Brain microvascular endothelial cell (primary cell): ENCODE measurements at regions not wholly inside any gene's neighbourhood (a gene's known extent, or its start where the extent isn't known, plus 50 kb on each side); places are given as distances from the start of the nearest gene placed in this dataset.
"Not testable (repeated sequence)": the region's sequence is repeated elsewhere in the genome, so short reads cannot be mapped to it uniquely, and the experiment has no call there.

Experiments
- DNase-seq: peaks from one replicate; pipeline ENCODE4 v3.0.0-alpha.2; 2020
- H3K27ac ChIP-seq: fragments of 250-450 bp; sonication (Bioruptor Pico); 2 replicates; pipeline ENCODE4 v1.5.1; 2020; ENCODE audit warnings: mild to moderate bottlenecking, moderate library complexity
- H3K27me3 ChIP-seq: fragments of 250-450 bp; sonication (Bioruptor Pico); replicated peaks from 2 replicates; pipeline ENCODE4 v1.5.1; 2020; ENCODE audit warnings: mild to moderate bottlenecking
- H3K36me3 ChIP-seq: fragments of 250-450 bp; sonication (Bioruptor Pico); replicated peaks from 2 replicates; pipeline ENCODE4 v1.5.1; 2020; ENCODE audit warnings: mild to moderate bottlenecking
- H3K4me3 ChIP-seq: 2 replicates; pipeline ENCODE4 v1.5.1; 2011; ENCODE audit warnings: low read depth, mild to moderate bottlenecking, control low read depth, low read length, moderate library complexity
- CTCF ChIP-seq: IDR thresholded peaks from 2 replicates; pipeline ENCODE4 v1.5.1; 2011; ENCODE audit warnings: low read depth, mild to moderate bottlenecking, moderate library complexity, low read length, control low read depth, inconsistent platforms; ENCODE audit errors: missing control alignments
- in situ Hi-C: cut with HindIII; loops from 2 replicates; pipeline ENCODE4 v1.10.0; 2017; ENCODE audit warnings: low sequenced_read_pairs, low pct_ligation_motif_present

DNA sequence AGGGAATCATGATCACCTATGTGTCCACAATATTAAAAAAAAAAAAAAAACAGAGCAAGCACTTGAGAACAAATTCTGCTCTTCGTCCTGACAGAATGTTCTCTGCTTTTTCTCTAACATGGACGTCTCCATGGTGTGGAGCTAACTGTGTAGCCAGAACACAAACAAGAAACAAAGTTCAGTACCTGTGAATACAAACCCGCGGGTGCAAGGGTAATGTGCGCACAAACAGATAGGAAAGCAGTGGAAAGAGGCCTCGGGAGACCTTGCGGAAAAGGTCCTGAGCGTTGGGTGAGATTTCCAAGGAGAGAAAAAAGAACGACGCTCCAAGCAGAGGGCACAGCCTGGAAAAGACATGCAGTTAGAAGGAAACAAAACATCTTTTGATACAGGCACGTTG, 92.0 kb upstream of the TBL1X start:
- no peak for TF ChIP-seq CTCF
- no peaks in the 10 kb centered on the region for H3K36me3 ChIP-seq
- no peaks in the 10 kb centered on the region for H3K27me3 ChIP-seq
- H3K4me3 ChIP-seq, result no peak overlapping the region
- in situ Hi-C loops, result no loop called here
- DNase-seq, result no peak
- H3K27ac ChIP-seq, result no peak overlapping the region

DNA sequence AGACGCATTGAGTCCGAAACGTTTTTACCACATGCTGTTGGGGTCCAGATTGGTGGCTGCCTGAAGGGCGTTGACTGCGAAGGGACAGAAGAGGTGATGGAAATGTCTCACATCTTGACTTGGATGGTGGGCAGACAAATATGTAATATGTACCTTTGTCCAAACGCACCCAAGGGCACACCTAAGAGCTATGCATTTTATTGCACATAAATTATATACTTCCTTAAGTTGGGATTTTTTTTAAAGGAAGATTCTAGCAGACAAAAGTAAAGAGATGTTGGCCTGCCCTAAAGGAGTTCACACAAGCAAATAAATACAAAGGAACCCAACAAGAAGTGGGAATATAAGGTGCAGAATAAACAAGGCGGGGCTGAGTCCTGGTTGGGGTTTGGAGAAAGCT, 91.1 kb upstream of the TBL1X start:
- in situ Hi-C loops, result no loop called here

GRCh38 chrX:9374555-9374954, 90.3 kb upstream of the TBL1X start:
- Histone ChIP-seq H3K36me3 (no peaks in the 10 kb centered on the region), H3K27ac (no peak overlapping the region), H3K27me3 (no peaks in the 10 kb centered on the region), H3K4me3 (no peak overlapping the region)
- no peak for TF ChIP-seq CTCF
- in situ Hi-C loops, result no loop called here
- DNase-seq, result no peak

More for the DNA sequence above, 91.1 kb upstream of the TBL1X start:
- H3K27me3 ChIP-seq, result no peaks in the 10 kb centered on the region
- no peak for TF ChIP-seq CTCF
- H3K36me3 ChIP-seq, result no peaks in the 10 kb centered on the region
- no peak overlapping the region for H3K27ac ChIP-seq
- no peak for DNase-seq
- H3K4me3 ChIP-seq, result no peak overlapping the region

GRCh38 chrX:9376111-9376510, 88.7 kb upstream of the TBL1X start:
- Histone ChIP-seq H3K36me3 (no peaks in the 10 kb centered on the region), H3K27ac (no peak overlapping the region), H3K27me3 (no peaks in the 10 kb centered on the region), H3K4me3 (no peak overlapping the region)
- no peak for TF ChIP-seq CTCF
- in situ Hi-C loops, result no loop called here
- DNase-seq, result no peak

DNA sequence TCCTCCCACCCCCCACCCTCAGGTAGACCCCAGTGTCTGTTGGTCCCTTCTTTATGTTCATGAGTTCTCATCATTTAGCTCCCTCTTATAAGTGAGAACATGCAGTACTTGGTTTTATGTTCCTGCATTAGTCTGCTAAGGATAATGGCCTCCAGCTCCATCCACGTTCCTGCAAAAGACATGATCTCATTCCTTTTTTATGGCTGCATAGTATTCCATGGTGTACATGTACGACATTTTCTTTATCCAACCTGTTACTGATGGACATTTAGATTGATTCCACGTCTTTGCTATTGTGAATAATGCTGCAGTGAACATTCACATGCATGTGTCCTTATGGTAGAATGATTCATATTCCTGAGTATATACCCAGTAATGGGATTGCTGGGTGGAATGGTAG, 87.6 kb upstream of the TBL1X start:
- in situ Hi-C loops, H3K4me3 ChIP-seq, H3K36me3 ChIP-seq: not testable (repeated sequence)

DNA sequence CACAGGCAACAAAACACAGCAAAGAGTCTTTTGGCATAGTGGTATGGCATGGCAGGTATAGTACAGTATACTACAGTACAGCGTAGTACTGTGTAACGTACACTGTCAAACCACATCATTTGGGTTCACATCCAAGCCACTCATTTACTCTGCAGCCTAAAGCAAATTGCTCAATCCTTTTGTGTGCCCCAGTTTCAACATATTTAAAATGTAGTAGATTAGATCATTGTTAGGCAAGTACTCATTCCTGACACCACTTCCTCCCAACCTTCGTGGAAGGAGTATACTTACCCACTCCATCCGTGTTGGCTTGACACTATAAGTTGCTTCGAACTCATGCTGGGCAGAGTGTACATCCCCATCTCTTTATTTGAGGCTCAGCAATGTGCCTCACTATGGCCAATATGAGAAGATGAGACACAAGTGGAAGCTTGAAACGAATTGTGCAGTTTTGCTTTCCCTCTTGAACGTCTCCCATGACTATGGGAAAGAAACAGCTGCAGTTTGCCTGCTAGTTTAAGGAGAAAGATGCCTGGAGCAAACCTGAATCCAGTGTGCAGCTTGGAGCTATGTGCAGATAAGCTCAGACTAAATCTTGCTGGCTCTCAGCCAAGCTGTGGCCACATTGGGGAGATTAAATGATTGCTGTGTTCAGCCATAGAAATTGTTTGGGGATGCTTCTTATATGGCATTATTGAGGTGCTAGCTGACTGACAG, 85.7 kb upstream of the TBL1X start:
- H3K36me3 ChIP-seq, result no peaks in the 10 kb centered on the region
- no peak overlapping the region for H3K4me3 ChIP-seq
- no peak for TF ChIP-seq CTCF
- no peak overlapping the region for H3K27ac ChIP-seq
- no peak for DNase-seq
- in situ Hi-C loops, result no loop called here
- H3K27me3 ChIP-seq, result no peaks in the 10 kb centered on the region

More for the DNA sequence above, 87.6 kb upstream of the TBL1X start:
- not testable (repeated sequence) for H3K27me3 ChIP-seq, H3K27ac ChIP-seq, DNase-seq
